ENCODE measurements at regions not wholly inside any gene's neighbourhood (a gene's known extent, or its start where the extent isn't known, plus 50 kb on each side); places are given as distances from the start of the nearest gene placed in this dataset.

GRCh38 chr10:3872712-3873329, 87.8 kb upstream of the KLF6 start:
- no peaks in the 10 kb centered on the region for H3K4me1 ChIP-seq
- no peaks in the 10 kb centered on the region for H3K36me3 ChIP-seq
- TF ChIP-seq CTCF (IDR thresholded peaks at IDR 0.05; ENCODE audit: low read depth, low read length): no peak
- DNase-seq: no peak
- H3K4me3 ChIP-seq (ENCODE audit: low read depth, low read length): no peak overlapping the region
- no peaks in the 10 kb centered on the region for H3K27me3 ChIP-seq
- H3K9me3 ChIP-seq: no peaks in the 10 kb centered on the region

- Histone ChIP-seq H3K36me3 (no peaks in the 10 kb centered on the region), H3K27me3 (no peaks in the 10 kb centered on the region), H3K4me3 (ENCODE audit: low read depth, low read length) (no peak overlapping the region), H3K9me3 (no peaks in the 10 kb centered on the region), H3K4me1 (no peaks in the 10 kb centered on the region)
- no peak for TF ChIP-seq CTCF (IDR thresholded peaks at IDR 0.05; ENCODE audit: low read depth, low read length)
- no peak for DNase-seq
Observed at GRCh38 chr10:3871424-3871996, 86.5 kb upstream of the KLF6 start.

- no peak for TF ChIP-seq CTCF (IDR thresholded peaks at IDR 0.05; ENCODE audit: low read depth, low read length)
- Histone ChIP-seq H3K36me3 (no peaks in the 10 kb centered on the region), H3K4me1 (no peaks in the 10 kb centered on the region), H3K27me3 (no peaks in the 10 kb centered on the region), H3K9me3 (no peaks in the 10 kb centered on the region), H3K4me3 (ENCODE audit: low read depth, low read length) (no peak overlapping the region)
- DNase-seq: no peak
Observed at GRCh38 chr10:3869036-3869435, 84.0 kb upstream of the KLF6 start.

- no peak overlapping the region for H3K4me3 ChIP-seq (ENCODE audit: low read depth, low read length)
- no peaks in the 10 kb centered on the region for H3K36me3 ChIP-seq
- DNase-seq: no peak
- no peak for TF ChIP-seq CTCF (IDR thresholded peaks at IDR 0.05; ENCODE audit: low read depth, low read length)
- H3K9me3 ChIP-seq: no peaks in the 10 kb centered on the region
- H3K27me3 ChIP-seq: no peaks in the 10 kb centered on the region
- no peaks in the 10 kb centered on the region for H3K4me1 ChIP-seq
Observed at GRCh38 chr10:3868271-3868664, 83.3 kb upstream of the KLF6 start.

- no peak for TF ChIP-seq CTCF (IDR thresholded peaks at IDR 0.05; ENCODE audit: low read depth, low read length)
- Histone ChIP-seq H3K9me3 (no peaks in the 10 kb centered on the region), H3K36me3 (no peaks in the 10 kb centered on the region), H3K4me3 (ENCODE audit: low read depth, low read length) (no peak overlapping the region), H3K27me3 (no peaks in the 10 kb centered on the region), H3K4me1 (no peaks in the 10 kb centered on the region)
- DNase-seq: no peak
Observed at GRCh38 chr10:3867454-3868270, 82.7 kb upstream of the KLF6 start.

- no peak for DNase-seq
- Histone ChIP-seq H3K4me1 (no peaks in the 10 kb centered on the region), H3K4me3 (ENCODE audit: low read depth, low read length) (no peak overlapping the region), H3K9me3 (no peaks in the 10 kb centered on the region), H3K27me3 (no peaks in the 10 kb centered on the region), H3K36me3 (no peaks in the 10 kb centered on the region)
- TF ChIP-seq CTCF (IDR thresholded peaks at IDR 0.05; ENCODE audit: low read depth, low read length): no peak
Observed at GRCh38 chr10:3866332-3866731, 81.3 kb upstream of the KLF6 start.
